ENCODE measurements at regions not wholly inside any gene's neighbourhood (a gene's known extent, or its start where the extent isn't known, plus 50 kb on each side); places are given as distances from the start of the nearest gene placed in this dataset.
"Not testable (repeated sequence)": the region's sequence is repeated elsewhere in the genome, so short reads cannot be mapped to it uniquely, and the experiment has no call there.

DNA sequence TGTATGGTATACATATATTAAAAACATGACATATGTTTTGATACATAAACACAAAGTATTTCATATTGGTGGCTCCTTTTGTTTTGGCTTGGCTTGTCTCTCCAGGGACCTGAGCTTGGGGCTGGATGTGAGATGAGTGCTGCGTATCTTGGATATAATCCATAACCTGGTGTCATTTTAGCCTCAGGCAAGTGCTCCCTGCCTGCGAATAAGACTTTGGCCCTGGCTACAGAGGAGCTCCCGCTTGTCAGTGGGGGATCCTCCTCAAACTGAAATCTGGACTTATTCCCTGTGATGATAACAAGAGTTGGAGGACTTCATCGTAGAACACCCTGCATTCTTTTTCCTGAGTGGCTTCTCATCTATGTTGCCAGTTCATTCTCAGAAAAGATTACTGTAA lies 341.7 kb upstream of the CLINT1 start:
- DNase-seq (ENCODE audit: low spot score) = no peak

DNA sequence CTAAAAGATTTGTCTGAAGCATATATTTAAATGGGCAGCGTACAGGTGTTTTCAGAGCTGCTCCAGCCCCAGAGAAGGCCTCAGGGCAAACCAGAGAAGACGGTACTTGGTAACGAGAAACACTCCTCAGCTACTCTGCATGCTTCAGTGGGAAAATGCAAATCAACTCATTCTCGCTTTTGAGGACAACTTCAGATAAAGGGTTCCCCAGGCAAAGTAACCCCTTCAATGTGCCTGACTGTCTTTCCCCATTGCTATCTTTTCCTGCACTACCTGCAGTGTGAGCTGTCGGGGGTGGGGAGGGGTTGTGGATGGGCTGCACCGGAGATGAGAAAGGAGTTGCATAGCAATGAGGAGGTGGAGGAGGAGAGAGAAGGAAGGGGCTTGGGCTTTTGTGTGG lies 339.7 kb upstream of the CLINT1 start:
- DNase-seq (ENCODE audit: low spot score) = peak; percentile 91

DNA sequence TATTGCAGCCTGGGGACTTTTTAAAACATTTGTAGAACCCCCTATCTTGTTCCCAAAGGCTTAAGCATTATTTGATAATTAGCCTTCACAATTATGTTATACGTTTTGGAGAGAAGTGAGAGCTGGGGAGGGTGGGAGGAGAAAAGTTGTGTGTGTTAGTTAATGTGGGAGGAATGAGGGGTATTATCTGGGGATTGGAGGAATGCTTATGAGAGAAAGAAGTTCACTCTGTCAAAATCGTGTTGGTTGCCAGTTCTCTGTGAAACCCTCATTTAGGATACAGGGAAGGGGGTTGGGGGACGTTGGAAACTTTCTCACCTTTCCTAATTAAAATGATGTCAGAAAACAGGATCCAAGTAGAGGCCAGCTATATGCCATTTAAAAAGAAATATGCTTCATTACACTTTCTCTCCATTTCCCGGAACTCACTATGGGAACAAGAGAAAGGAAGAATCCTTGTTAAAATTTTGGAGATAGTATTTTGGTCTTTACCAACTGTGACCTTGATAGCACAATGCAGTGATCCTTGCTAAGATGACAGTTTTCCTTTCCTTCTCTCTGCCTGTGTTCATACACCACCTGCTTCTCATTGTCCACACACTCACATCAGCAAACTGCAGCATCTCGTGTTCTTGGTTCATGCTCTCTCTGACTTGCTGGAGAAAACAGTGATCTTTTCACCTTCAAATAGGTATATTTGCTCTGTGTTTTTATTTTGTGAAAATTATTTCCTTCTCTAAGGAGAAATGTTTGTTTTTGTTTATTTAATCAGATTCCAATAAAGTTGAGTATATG lies 336.7 kb upstream of the CLINT1 start:
- DNase-seq (ENCODE audit: low spot score) = peak; percentile 69

DNA sequence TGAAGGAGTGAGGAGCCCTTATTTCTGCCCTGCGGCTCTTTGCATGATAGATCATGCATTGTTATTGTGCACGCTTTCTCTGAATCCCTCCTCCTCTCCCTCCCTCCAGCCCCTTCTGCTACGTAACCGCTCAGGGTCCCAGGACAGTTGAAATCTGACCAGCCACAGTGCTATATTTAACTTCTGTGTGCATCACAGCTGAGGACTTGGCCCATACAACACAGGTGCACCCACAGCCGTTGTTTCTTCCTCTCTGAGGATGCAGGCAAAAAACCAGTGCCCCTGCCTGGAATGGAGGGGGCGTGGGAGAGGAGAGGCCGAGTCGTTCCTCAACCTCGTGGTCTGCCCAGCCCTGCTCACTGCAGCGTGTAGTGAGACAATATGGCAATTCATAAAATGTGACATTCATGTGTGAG lies 335.6 kb upstream of the CLINT1 start:
- peak; percentile 98 for DNase-seq (ENCODE audit: low spot score)

DNA sequence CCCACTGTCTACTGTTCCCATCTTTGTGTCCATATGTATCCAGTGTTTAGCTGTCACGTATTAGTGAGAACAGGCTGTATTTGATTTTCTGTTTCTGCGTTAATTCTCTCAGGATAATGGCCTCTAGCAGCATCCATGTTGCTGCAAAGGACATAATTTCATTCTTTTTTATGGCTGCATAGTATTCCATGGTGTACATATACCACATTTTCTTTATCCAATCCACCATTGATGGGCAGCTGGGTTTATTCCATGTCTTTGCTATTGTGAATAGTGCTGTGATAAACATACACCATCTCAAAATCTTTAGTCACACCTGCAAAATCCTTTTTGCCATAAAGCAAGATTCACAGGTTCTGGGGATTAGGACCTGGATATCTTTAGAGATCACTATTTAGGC lies 334.4 kb upstream of the CLINT1 start:
- DNase-seq (ENCODE audit: low spot score) = not testable (repeated sequence)

DNA sequence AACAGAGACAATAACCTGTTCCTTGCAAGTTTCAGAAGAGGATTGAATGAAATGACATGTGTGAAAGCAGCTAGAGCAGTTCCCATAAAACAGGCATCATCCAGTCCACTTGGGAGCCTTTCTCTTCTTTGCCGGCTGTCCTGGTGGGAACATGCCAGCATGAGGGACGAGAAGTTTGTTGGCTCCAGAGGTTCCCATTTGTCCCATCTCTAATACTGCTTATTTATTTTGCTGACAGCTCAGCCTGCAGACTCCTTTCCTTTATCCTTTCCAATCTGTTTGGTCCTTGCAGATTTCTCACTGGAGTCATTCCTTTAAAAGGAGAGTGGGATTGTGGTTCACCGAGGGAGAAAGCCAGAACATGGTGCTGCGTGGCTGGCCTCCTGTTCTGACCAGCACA lies 321.5 kb upstream of the CLINT1 start:
- no peak for DNase-seq (ENCODE audit: low spot score)

DNA sequence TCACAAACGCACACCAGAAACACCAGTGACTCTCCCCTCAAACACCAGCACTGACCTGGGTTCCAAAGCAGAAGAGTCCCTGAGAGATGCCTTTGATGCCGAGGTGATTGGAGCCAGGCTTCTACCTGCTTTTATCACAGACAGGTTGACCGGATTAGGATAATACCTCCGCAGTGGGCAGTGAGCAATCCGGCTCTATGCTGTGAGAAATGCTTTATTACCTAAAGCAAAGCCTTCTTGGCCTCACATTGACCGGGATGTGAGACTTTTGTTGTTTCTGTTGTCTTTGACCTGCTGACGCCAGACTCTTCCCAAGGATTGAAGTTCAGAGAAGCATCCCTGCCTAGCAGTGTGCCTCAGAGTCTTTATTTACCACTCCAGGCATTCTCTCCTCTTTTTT lies 320.3 kb upstream of the CLINT1 start:
- DNase-seq (ENCODE audit: low spot score) = no peak

DNA sequence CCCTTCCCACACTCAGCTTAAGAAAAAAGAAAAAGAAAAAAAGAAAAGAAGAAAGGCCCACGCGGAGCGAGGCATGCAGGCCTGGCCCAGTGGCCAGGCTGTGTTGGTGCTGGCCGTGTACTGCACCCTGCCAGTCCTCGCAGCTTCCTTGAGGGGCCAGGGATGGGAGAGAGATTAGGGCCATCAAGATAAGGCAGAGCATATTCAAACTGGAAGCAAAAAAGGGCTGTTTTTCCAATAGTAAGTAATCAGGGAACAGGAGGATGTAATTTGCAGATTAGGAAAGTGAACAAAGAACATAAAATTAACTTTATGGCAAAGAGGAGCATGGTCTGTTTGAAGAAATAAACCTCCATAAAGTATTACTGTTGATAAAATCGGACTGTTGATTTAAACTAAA lies 319.6 kb upstream of the CLINT1 start:
- no peak for DNase-seq (ENCODE audit: low spot score)

DNA sequence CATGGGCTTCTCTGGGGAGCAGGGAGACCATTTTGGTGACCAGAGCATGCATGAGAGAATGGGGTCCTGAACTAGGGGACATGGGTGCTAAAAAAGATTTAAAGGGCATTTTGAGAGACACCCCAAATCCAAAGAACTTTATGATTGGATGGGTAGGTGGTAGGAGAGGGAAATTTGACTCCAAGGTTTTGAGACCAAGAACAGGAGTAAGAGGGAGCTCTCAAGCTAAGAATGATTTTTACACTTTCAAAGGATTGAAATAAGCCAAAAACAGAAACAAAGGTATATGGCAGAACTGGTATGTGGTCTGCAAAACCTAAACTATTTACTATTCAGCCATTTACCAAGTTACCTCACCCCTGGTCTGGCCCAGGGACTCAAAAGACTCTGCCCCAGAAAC lies 318.2 kb upstream of the CLINT1 start:
- DNase-seq (ENCODE audit: low spot score) = peak; percentile 18

DNA sequence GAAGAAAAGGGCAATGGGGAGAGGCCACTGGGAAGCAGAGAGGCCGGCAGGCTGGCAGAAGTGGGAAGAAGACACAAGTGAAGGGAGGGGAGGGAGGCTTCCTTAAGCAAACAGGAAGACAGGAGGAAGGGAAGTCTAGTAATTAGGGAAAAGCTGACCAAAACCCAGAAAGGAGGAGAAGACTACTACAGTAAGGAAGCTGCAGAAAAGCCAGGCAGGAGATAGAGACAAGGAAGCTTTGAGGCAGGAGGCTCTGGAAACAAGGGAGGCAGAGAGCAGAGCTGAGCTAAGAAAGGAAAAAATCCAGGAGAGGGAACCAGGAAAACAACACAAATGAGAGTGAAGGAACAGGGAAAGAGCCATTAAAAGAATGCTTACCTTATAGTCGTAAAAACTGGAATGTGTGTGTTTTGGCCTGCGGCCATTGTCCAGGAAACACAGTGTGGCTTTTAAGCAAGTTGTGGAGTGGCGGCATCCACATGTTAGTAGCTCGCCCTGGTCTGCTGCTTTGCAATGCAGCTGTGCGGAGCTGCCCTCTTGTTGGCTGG lies 317.1 kb upstream of the CLINT1 start:
- peak; percentile 61 for DNase-seq (ENCODE audit: low spot score)

DNA sequence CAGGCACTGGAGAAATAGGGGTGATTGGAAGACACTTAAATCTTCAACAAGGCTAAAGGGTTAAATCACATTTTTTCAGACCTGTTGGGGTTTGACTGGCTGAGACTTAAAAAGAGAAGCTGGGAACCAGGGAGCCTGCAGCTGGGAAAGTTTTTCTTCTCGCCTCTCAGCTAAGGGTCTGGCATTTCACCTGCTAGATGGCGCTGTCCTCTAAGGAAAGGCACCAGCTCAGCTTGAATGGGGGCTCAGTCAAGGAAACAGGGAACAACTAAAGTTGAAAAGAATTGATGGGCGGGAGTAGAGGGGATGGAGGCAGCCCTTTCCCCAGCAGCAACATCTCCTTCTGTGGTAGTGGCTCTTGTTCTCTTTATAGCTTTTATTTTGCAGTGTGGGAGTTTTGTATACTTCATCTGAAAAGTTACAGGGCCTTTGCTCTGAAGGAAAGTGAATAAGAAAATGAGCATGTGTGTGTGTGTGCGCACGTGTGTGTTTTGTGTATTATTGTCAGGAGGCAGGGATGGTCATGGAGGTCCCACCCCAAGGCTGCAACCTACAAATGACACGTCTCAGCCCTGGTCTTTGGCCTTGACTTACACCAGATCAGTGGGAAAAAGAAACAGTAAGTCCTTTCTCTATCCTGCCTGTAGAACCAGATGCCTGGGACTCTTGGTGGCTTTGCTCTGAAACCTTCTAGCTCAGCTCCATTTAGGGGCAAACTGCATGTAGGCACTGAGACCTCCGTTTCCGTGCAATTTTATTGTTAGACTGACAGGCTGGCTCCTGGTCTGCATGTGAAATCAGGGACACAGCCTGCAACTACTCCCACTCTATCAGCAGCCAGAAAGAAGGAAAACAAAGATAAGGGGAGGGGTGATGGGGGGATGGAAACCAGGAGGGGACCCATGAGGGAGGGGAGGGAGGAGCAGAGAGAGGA lies 316.2 kb upstream of the CLINT1 start:
- peak; percentile 93 for DNase-seq (ENCODE audit: low spot score)

DNA sequence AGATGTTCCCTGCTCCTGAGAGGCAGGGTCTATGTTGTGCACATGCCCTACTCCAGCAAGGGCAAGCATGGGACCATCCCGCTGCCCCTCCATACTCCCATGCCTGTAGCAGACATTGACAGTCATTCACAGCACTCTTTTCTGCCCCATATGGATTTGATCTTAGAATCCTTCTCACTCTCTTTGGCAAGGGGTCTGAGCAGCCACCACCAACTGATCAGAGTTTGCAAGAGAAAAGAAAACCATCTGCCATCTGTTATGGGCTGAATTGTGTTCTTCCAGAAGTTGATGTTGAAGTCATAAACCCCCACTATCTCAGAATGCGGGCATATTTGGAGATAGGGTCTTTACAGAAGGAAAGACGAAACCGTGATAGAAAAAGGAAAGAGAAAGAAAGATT lies 315.1 kb upstream of the CLINT1 start:
- no peak for DNase-seq (ENCODE audit: low spot score)

DNA sequence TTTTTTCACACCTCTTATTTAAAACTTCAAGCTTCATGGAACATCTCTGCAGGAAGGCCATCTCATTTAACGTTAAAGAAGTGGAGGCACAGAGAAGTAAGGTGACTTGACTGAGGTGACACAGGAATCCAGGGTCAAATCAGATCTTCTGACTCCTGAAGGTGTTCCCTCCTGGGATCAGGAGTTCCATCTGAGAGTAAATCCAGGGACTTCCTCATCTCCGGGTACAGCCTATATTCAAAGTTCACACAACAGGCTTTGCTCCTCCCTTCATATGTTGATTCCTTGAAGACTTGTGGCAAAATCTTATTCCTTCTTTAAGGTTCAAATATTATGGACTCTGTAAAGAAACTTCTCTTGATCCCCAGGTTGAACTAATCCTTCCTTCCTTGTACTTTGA lies 313.1 kb upstream of the CLINT1 start:
- no peak for DNase-seq (ENCODE audit: low spot score)

DNA sequence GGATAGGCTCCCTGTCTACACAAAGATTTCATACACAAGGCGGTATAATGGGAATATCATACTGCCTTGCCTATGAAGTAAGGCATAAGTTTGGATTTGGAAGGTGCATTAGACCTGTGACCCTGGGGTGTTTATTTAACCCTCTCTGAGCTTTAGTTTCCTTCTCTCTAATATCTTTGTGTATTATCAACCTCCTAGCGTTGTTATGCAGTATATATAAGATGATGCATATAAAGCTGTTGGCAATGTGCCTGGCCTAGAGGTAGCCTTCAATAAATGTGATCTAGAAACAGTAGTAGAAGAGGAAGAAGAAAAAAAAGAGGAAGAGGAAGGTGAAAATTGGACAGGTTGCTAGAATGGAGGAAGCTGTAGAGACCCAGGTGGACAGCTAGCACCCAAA lies 311.6 kb upstream of the CLINT1 start:
- DNase-seq (ENCODE audit: low spot score) = no peak

DNA sequence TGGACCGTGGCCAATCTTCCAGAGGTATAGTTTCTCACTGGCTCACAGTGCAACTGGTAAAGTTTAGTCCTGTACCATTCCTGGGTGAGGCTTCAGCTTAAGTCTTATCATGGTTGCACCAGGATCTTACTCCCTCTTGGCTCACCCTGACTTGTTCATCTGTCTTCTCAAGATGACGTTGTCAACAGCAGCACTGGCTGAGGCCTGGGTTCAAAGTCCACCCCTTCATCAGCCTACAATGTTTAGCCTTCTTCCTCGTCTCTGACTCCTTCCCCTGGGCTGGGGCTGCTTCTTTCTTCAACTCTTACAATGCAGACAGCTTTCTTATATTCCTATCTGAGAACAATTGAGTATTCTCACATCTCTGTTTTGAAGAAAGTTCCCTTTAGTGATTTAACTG lies 311.1 kb upstream of the CLINT1 start:
- no peak for DNase-seq (ENCODE audit: low spot score)

DNA sequence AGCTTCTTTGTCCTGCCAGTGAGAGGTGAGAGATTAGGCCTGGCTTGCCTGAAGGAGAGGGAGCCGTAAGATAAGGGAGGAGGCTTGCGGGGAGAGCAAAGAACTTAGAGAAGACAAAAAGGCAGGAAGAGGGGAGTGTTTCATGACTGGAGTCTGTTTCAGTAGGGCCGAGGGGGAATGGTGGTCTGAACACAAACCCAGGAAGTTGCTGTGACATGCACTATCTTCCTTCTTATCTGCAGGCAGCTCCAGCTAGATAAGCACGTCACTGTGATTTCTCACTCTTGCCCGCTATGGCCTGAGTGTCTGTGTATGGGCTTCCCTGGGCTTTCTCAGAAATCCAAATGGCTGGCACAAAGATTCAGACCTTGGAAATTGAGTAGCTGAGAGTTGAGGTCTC lies 307.5 kb upstream of the CLINT1 start:
- DNase-seq (ENCODE audit: low spot score) = no peak

DNA sequence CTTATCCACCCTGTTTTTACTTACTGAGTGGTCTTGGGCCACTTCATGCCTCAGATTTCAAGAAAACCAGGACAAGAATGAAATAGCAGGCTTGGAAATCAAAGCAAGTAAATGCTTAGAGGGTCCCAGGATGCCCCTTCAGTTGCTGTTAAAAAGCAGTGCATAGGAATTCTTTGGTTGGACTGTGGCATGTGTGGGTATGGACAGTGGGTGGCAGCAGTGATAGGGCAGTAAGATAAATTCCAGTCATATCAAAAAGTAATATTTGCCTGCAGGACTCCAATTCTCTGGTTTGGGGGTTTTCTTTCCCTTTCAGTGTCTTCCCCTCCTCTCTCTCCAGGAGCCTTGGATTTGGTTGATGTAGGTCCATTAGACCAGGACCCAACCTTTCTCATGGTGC lies 306.7 kb upstream of the CLINT1 start:
- DNase-seq (ENCODE audit: low spot score) = peak; percentile 17

DNA sequence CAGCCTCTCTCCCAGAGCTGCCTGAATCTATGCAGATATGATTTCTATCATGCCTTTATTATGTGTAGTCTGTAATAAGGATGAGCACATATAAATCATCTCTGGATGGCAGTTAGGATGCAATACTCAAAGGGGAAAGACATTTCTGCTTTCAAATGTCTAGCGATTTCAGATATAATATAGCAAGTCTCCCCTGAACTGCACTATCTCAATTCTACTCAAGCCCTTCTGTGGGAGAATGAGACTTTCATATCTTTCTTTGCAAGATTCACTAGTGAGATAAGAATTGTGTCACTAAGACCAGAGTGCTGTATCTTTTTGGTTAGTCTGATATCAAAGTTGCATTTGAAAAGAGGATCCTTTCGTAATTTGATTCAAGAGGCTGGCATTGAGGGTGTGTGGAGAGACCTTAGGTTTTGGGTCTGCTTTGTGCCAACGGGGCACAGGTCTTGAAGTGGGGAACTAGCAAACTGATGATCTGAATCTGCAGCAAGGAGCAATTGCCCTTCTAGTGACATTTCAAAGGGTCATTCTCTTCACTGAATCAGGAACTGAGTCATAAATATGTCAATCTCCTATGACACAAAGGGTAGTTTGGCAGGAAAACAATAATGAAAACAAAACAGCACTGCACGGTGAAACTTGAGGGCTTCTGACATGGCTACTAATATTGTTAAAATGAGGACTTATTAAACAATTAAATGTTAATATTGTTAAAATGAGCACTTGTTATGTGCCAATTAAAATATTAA lies 305.5 kb upstream of the CLINT1 start:
- DNase-seq (ENCODE audit: low spot score) = no peak

DNA sequence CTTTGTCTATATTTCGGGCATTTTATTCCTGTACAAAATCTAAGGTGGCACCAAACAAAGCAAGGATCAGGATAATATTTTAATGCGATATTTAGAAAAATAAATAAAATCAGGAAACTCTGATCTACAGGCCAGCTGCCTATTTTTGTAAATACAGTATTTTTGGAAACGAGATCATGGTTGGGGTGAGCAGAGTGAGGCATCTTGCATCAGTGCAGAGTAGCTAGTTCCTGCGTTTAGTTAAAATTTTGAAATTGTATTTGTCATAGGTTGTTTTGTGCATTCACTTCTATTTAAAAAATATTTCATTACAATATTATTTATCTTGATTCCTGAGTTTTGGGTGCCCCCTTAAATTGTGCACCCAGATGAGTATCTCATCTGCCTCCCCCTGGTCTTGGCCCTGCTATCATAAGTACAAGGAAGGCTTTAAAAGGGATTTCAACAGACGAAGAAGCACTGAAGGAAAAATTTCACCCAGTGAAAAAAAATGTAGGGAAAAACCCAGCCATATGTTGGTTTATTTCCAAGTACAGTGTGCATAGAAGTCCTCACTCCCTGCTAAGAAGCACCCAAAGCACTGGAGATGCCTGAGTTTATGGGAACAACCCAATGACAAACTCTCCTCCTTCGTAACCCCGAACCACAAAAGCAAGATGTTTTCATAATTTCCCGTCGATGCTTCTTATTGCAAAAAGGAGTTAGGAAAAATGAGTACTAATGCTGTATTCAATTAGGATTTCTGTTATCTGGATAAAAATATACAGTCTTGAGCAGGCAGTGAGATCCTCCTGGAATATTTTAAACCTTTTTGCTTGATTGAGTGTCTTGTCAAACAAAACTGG lies 304.7 kb upstream of the CLINT1 start:
- no peak for DNase-seq (ENCODE audit: low spot score)

DNA sequence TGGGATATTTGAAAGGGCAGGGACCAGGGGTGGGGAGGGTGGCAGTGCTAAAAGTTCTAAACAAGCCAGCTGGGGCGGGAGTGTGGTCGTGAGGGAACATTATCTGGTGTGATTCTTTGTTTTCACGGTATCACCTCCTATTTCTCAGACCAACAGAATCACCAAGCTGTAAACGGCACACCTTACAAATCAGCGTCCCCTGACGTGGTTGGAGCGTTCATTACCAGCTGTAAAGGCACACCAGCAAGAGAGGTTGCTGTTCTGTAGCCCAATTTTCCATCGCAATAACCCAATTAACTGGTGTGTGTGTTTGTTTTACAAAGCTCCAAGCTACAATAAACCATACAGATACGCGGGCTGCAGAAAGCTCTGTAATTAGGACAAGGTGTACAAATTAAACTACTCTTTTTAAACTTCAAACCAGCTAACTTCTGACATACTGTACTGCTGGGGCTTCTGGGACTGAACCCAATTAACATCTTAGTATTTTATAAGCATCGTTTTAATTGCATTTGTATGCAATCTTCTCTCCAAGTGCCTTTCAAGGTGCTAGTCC lies 303.6 kb upstream of the CLINT1 start:
- DNase-seq (ENCODE audit: low spot score) = no peak

DNA sequence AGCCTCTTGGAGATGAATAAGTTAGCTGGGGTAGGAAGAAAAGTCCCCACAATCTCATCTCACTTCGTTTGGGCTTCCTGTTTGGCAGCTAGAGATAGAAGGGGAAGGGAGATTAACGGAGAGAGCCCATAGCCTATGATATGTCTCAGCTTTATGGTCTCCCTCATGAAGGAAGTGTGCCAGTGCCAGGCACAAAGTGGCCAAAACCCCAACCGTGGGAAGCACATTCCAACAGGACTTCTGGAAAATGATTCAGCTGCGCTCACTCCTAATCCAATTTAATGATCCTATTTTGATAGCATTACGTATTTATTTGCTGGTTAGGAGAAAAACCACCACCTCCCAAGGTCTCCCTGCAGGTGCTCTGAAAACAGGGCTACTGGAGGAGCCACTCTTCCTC lies 303.1 kb upstream of the CLINT1 start:
- no peak for DNase-seq (ENCODE audit: low spot score)

Data from NAMALWA (cell line).